ENCODE measurements at regions not wholly inside any gene's neighbourhood (a gene's known extent, or its start where the extent isn't known, plus 50 kb on each side); places are given as distances from the start of the nearest gene placed in this dataset.
A peak's percentile ranks its signal among the peaks of the same experiment; 100 is the strongest.

- DNase-seq (ENCODE audit: low read depth in 1 of 2, low spot score in 1 of 2), result no peak
- no peak for TF ChIP-seq CTCF (IDR thresholded peaks at IDR 0.05; ENCODE audit: low read depth, low read length)
- no peaks in the 10 kb centered on the region for H3K4me1 ChIP-seq (ENCODE audit: low read depth)
- no peak overlapping the region for H3K4me3 ChIP-seq
- H3K27me3 ChIP-seq, result no peaks in the 10 kb centered on the region
- no peaks in the 10 kb centered on the region for H3K9me3 ChIP-seq (ENCODE audit: low read depth)
- H3K36me3 ChIP-seq, result no peaks in the 10 kb centered on the region
- no peak overlapping the region for H3K27ac ChIP-seq
Observed at GRCh38 chr2:17115042-17115441, 403.2 kb downstream of the RAD51AP2 start.

DNA sequence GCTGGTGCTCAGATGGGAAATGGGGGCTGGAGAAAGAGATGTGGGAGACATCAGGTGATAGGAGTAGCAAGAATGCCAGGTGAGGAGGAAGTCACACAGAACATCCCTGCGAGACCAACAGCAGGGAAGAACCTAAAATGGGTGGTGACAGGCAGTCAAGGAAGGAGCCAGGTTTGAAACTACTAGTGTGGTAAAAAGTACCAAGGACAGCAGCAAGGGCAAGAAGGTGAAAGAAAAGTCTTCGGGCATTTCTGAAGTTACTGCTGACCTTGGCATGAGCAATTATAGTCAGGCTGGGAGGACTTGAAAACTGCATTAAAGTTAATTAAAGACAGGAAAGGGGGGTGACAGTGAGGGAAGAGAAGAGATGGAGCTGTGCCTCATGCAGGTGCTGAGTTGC is 410.4 kb downstream of the RAD51AP2 start:
- Histone ChIP-seq H3K27me3 (no peaks in the 10 kb centered on the region), H3K36me3 (no peaks in the 10 kb centered on the region), H3K4me1 (ENCODE audit: low read depth) (no peaks in the 10 kb centered on the region), H3K9me3 (ENCODE audit: low read depth) (no peaks in the 10 kb centered on the region), H3K27ac (no peak overlapping the region), H3K4me3 (no peak overlapping the region)
- TF ChIP-seq CTCF (IDR thresholded peaks at IDR 0.05; ENCODE audit: low read depth, low read length), result no peak
- peak in 1 of 2 donors; percentile 29 for DNase-seq (ENCODE audit: low read depth in 1 of 2, low spot score in 1 of 2)

DNA sequence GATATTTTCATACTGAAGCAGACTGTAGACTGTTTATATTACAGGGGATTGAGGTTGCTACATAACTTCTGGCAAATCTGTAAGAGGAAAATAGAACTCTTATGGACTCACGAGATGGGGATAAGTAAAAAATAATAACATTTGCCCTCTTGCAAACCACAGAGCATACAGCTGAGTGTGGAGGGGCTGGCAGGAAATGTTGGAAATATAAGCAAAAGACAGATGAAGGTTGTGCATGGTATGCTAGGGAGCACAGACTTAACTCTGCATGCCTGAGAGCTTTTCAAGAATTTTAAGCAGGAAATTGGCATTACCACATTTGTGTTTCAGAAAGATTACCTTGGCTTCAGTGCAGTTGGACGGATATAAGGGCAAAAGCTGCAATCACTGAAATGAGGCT is 411.1 kb downstream of the RAD51AP2 start:
- TF ChIP-seq CTCF (IDR thresholded peaks at IDR 0.05; ENCODE audit: low read depth, low read length), result no peak
- no peak for DNase-seq (ENCODE audit: low read depth in 1 of 2, low spot score in 1 of 2)
- H3K27ac ChIP-seq, result no peak overlapping the region
- no peaks in the 10 kb centered on the region for H3K4me1 ChIP-seq (ENCODE audit: low read depth)
- H3K36me3 ChIP-seq, result no peaks in the 10 kb centered on the region
- no peak overlapping the region for H3K4me3 ChIP-seq
- H3K9me3 ChIP-seq (ENCODE audit: low read depth), result no peaks in the 10 kb centered on the region
- H3K27me3 ChIP-seq, result no peaks in the 10 kb centered on the region

DNA sequence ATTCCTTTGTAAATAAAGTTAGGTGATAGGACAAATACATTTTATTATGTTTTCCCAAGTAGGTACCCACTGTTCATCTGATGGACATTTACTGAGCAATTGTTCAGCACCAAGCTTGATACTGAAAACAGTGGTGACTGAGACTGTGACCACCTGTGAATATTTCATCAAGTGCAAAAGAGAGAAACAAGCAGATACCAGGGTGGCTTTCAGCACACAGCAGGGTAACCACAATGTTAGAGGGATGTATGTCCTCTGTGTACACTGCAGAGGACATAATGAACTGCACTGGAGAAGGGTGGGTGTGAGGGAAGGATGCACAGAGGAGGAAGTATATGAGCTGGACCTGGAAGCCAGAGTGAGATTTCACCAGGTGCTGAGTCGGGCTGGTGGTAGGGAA is 411.8 kb downstream of the RAD51AP2 start:
- Histone ChIP-seq H3K4me1 (ENCODE audit: low read depth) (no peaks in the 10 kb centered on the region), H3K4me3 (no peak overlapping the region), H3K27ac (no peak overlapping the region), H3K36me3 (no peaks in the 10 kb centered on the region), H3K9me3 (ENCODE audit: low read depth) (no peaks in the 10 kb centered on the region), H3K27me3 (no peaks in the 10 kb centered on the region)
- DNase-seq (ENCODE audit: low read depth in 1 of 2, low spot score in 1 of 2), result no peak
- no peak for TF ChIP-seq CTCF (IDR thresholded peaks at IDR 0.05; ENCODE audit: low read depth, low read length)

- Histone ChIP-seq H3K27ac (no peak overlapping the region), H3K27me3 (no peaks in the 10 kb centered on the region)
- peak in 1 of 2 donors; percentile 15 for DNase-seq (ENCODE audit: low read depth in 1 of 2, low spot score in 1 of 2)
Observed at GRCh38 chr2:17104454-17104853, 413.8 kb downstream of the RAD51AP2 start.

More at GRCh38 chr2:17104454-17104853, 413.8 kb downstream of the RAD51AP2 start:
- no peak for TF ChIP-seq CTCF (IDR thresholded peaks at IDR 0.05; ENCODE audit: low read depth, low read length)
- no peaks in the 10 kb centered on the region for H3K9me3 ChIP-seq (ENCODE audit: low read depth)
- peaks cover 4% of the 10 kb centered on the region for H3K4me1 ChIP-seq (ENCODE audit: low read depth)
- no peak overlapping the region for H3K4me3 ChIP-seq
- H3K36me3 ChIP-seq, result no peaks in the 10 kb centered on the region

All from cardiac muscle cell (in vitro differentiated cells and primary cell).